ENCODE measurements at regions not wholly inside any gene's neighbourhood (a gene's known extent, or its start where the extent isn't known, plus 50 kb on each side); places are given as distances from the start of the nearest gene placed in this dataset.

- H3K36me3 ChIP-seq = no peaks in the 10 kb centered on the region
- H3K27ac ChIP-seq = no peak overlapping the region
- no peak for DNase-seq (ENCODE audit: low read depth in 1 of 2, low spot score in 2 of 2)
- no peaks in the 10 kb centered on the region for H3K4me1 ChIP-seq (replicated peaks)
- no peaks in the 10 kb centered on the region; the same call in 1 of the 2 replicates for H3K27me3 ChIP-seq (replicated peaks)
- no peaks in the 10 kb centered on the region for H3K9me3 ChIP-seq (replicated peaks)
- H3K4me3 ChIP-seq = no peak overlapping the region
Observed at GRCh38 chr7:93779115-93779514, 111.4 kb downstream of the TFPI2 start.

DNA sequence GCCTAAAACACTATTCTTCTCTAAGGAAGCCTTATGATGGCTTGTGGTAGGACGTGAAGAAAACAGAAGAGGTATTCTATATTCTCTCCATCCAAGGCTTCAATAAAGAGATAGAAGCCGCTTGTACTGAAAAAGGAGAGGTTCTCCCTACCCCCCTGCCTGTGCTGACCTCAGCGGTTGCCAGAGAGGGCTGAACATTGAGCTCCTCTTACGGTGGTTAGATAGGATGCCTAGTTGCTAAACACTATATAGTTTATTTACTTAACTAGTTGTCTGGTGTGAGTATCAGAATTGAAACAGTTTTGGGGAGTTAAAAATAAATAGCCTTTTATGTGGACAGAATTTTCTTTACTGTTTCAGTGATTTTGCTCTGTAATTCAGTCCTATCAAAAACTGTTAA is 112.2 kb downstream of the TFPI2 start:
- H3K27me3 ChIP-seq (replicated peaks) = no peaks in the 10 kb centered on the region; the same call in 1 of the 2 replicates
- H3K27ac ChIP-seq = no peak overlapping the region
- no peaks in the 10 kb centered on the region for H3K4me1 ChIP-seq (replicated peaks)
- DNase-seq (ENCODE audit: low read depth in 1 of 2, low spot score in 2 of 2) = no peak
- H3K9me3 ChIP-seq (replicated peaks) = no peaks in the 10 kb centered on the region
- no peak overlapping the region for H3K4me3 ChIP-seq
- no peaks in the 10 kb centered on the region for H3K36me3 ChIP-seq

GRCh38 chr7:93773446-93773845 is 117.1 kb downstream of the TFPI2 start:
- no peaks in the 10 kb centered on the region for H3K9me3 ChIP-seq (replicated peaks)
- no peaks in the 10 kb centered on the region for H3K4me1 ChIP-seq (replicated peaks)
- peaks cover 4% of the 10 kb centered on the region; the same call in 1 of the 2 replicates for H3K27me3 ChIP-seq (replicated peaks)
- no peaks in the 10 kb centered on the region for H3K36me3 ChIP-seq
- no peak overlapping the region for H3K4me3 ChIP-seq
- DNase-seq (ENCODE audit: low read depth in 1 of 2, low spot score in 2 of 2) = no peak
- no peak overlapping the region for H3K27ac ChIP-seq

- no peak overlapping the region for H3K4me3 ChIP-seq
- no peak for DNase-seq (ENCODE audit: low read depth in 1 of 2, low spot score in 2 of 2)
- H3K27me3 ChIP-seq (replicated peaks) = no peaks in the 10 kb centered on the region
- no peaks in the 10 kb centered on the region for H3K4me1 ChIP-seq (replicated peaks)
- no peaks in the 10 kb centered on the region for H3K36me3 ChIP-seq
- no peak overlapping the region for H3K27ac ChIP-seq
- H3K9me3 ChIP-seq (replicated peaks) = no peaks in the 10 kb centered on the region; the same call in 1 of the 2 replicates
Observed at GRCh38 chr7:93765475-93765874, 125.1 kb downstream of the TFPI2 start.

- Histone ChIP-seq H3K27me3 (replicated peaks) (no peaks in the 10 kb centered on the region; the same call in none of the 2 replicates), H3K27ac (no peak overlapping the region), H3K4me1 (replicated peaks) (no peaks in the 10 kb centered on the region), H3K4me3 (no peak overlapping the region), H3K36me3 (no peaks in the 10 kb centered on the region), H3K9me3 (replicated peaks) (no peaks in the 10 kb centered on the region; the same call in 1 of the 2 replicates)
- no peak for DNase-seq (ENCODE audit: low read depth in 1 of 2, low spot score in 2 of 2)
Observed at GRCh38 chr7:93758631-93759030, 131.9 kb downstream of the TFPI2 start.

- no peak for DNase-seq (ENCODE audit: low read depth in 1 of 2, low spot score in 2 of 2)
- H3K27me3 ChIP-seq (replicated peaks) = no peaks in the 10 kb centered on the region; the same call in none of the 2 replicates
- H3K9me3 ChIP-seq (replicated peaks) = no peaks in the 10 kb centered on the region
Observed at GRCh38 chr7:93757426-93757825, 133.1 kb downstream of the TFPI2 start.

DNA sequence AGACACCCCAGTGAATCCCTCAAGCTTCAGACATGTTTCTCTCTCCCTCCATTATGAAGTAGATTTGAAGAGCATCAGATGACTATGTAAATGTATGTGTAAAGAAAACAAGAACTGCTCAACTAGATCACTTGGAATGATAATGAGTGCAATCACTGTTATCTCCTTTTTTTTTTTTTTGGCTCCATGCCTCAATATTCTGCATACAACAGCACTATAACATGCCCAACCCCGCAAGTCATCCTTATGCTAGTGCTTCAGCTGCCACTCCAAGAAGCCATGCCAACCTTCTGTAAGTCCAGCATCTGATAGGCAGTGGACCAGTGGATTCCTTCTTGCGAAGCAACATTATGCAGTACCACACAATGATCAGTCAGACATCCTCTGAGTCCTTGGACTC is 133.7 kb downstream of the TFPI2 start:
- no peaks in the 10 kb centered on the region for H3K4me1 ChIP-seq (replicated peaks)
- no peaks in the 10 kb centered on the region; the same call in none of the 2 replicates for H3K27me3 ChIP-seq (replicated peaks)
- no peak for DNase-seq (ENCODE audit: low read depth in 1 of 2, low spot score in 2 of 2)
- H3K4me3 ChIP-seq = no peak overlapping the region
- no peak overlapping the region for H3K27ac ChIP-seq
- no peaks in the 10 kb centered on the region for H3K9me3 ChIP-seq (replicated peaks)
- no peaks in the 10 kb centered on the region for H3K36me3 ChIP-seq

More at GRCh38 chr7:93757426-93757825, 133.1 kb downstream of the TFPI2 start:
- no peaks in the 10 kb centered on the region for H3K36me3 ChIP-seq
- H3K4me1 ChIP-seq (replicated peaks) = no peaks in the 10 kb centered on the region
- no peak overlapping the region for H3K27ac ChIP-seq
- H3K4me3 ChIP-seq = no peak overlapping the region

GRCh38 chr7:93751421-93751820 is 139.1 kb downstream of the TFPI2 start:
- no peaks in the 10 kb centered on the region for H3K4me1 ChIP-seq (replicated peaks)
- no peak for DNase-seq (ENCODE audit: low read depth in 1 of 2, low spot score in 2 of 2)
- no peaks in the 10 kb centered on the region; the same call in none of the 2 replicates for H3K27me3 ChIP-seq (replicated peaks)
- H3K4me3 ChIP-seq = no peak overlapping the region
- no peak overlapping the region for H3K27ac ChIP-seq
- H3K36me3 ChIP-seq = no peaks in the 10 kb centered on the region
- no peaks in the 10 kb centered on the region for H3K9me3 ChIP-seq (replicated peaks)

DNA sequence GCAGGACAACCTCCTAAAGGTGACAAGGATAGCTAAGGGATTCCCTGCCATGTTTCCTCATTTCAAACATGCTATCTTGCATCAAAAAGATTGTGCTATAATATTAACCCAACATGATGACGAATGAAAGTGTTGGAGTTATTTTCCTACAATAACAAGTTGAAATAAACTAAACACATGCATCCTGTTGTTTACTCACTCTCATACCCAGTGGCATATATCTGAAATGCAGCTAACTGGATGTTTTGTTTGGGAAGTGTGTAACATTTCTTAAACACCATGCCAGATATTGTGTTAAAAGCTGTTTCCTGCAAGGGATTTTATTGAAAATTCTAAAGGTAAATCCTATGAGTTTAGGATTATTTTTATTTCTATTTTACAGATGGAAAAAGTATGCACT is 139.6 kb downstream of the TFPI2 start:
- Histone ChIP-seq H3K27me3 (replicated peaks) (no peaks in the 10 kb centered on the region; the same call in none of the 2 replicates), H3K4me1 (replicated peaks) (no peaks in the 10 kb centered on the region), H3K36me3 (no peaks in the 10 kb centered on the region), H3K9me3 (replicated peaks) (no peaks in the 10 kb centered on the region), H3K27ac (no peak overlapping the region), H3K4me3 (no peak overlapping the region)
- no peak for DNase-seq (ENCODE audit: low read depth in 1 of 2, low spot score in 2 of 2)

GRCh38 chr7:93747019-93747418 is 143.5 kb downstream of the TFPI2 start:
- no peak for DNase-seq (ENCODE audit: low read depth in 1 of 2, low spot score in 2 of 2)
- no peaks in the 10 kb centered on the region for H3K36me3 ChIP-seq

DNA sequence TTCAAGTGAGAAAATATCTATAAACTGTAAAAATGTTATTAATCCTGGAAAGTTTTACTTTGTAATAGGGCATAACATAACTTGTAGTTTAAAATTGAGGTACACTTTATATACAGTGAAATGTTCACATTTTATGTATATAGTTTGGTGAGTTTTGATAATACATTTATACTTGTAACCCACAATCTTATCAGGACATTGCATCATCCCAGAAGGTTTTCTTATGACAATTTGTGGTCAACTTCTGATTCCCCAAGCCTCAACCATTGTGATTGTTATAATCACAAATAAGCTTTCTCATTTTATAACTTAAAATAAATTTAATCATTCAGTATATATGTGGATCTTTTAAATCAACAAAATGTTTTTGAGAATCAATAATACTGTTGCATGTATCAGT is 151.1 kb downstream of the TFPI2 start:
- no peak overlapping the region for H3K27ac ChIP-seq
- no peak overlapping the region for H3K4me3 ChIP-seq
- H3K36me3 ChIP-seq = no peaks in the 10 kb centered on the region
- H3K27me3 ChIP-seq (replicated peaks) = no peaks in the 10 kb centered on the region; the same call in 1 of the 2 replicates
- no peaks in the 10 kb centered on the region for H3K4me1 ChIP-seq (replicated peaks)
- no peak for DNase-seq (ENCODE audit: low read depth in 1 of 2, low spot score in 2 of 2)
- H3K9me3 ChIP-seq (replicated peaks) = no peaks in the 10 kb centered on the region

More at GRCh38 chr7:93747019-93747418, 143.5 kb downstream of the TFPI2 start:
- Histone ChIP-seq H3K9me3 (replicated peaks) (no peaks in the 10 kb centered on the region), H3K4me1 (replicated peaks) (no peaks in the 10 kb centered on the region), H3K27ac (no peak overlapping the region), H3K27me3 (replicated peaks) (no peaks in the 10 kb centered on the region), H3K4me3 (no peak overlapping the region)

GRCh38 chr7:93737953-93738352 is 152.6 kb downstream of the TFPI2 start:
- Histone ChIP-seq H3K9me3 (replicated peaks) (no peaks in the 10 kb centered on the region), H3K4me1 (replicated peaks) (no peaks in the 10 kb centered on the region), H3K27me3 (replicated peaks) (no peaks in the 10 kb centered on the region; the same call in 1 of the 2 replicates), H3K36me3 (no peaks in the 10 kb centered on the region), H3K4me3 (no peak overlapping the region), H3K27ac (no peak overlapping the region)
- DNase-seq (ENCODE audit: low read depth in 1 of 2, low spot score in 2 of 2) = no peak

GRCh38 chr7:93736668-93737369 is 153.7 kb downstream of the TFPI2 start:
- no peaks in the 10 kb centered on the region for H3K4me1 ChIP-seq (replicated peaks)
- peaks cover 7% of the 10 kb centered on the region for H3K27me3 ChIP-seq (replicated peaks)
- no peak overlapping the region for H3K27ac ChIP-seq
- H3K36me3 ChIP-seq = no peaks in the 10 kb centered on the region
- H3K4me3 ChIP-seq = no peak overlapping the region
- no peaks in the 10 kb centered on the region for H3K9me3 ChIP-seq (replicated peaks)
- DNase-seq (ENCODE audit: low read depth in 1 of 2, low spot score in 2 of 2) = no peak

DNA sequence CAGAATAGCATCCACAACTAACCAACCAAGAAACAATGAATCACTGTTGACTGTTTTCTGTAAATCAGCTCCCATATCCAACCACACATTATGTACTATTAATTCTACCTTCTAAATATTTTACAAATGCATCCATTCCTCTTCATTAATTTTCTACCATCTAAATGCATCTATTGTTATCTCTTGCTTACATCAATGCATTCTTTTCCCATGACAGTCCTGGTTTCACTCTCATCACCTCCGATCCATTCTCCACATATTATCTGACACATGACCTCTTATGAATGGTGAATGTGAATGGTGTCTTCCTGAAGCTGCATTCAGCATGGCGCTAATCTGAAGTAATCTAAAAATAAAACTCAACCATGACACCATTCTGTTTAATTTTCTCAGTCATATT is 153.8 kb upstream of the CALCR start:
- no peak for DNase-seq (ENCODE audit: low read depth in 1 of 2, low spot score in 2 of 2)
- Histone ChIP-seq H3K4me3 (no peak overlapping the region), H3K4me1 (replicated peaks) (no peaks in the 10 kb centered on the region), H3K36me3 (no peaks in the 10 kb centered on the region), H3K27ac (no peak overlapping the region), H3K27me3 (replicated peaks) (peaks cover 20% of the 10 kb centered on the region), H3K9me3 (replicated peaks) (no peaks in the 10 kb centered on the region)

Measured in SJSA1 (cell line).